Non-pigmented ciliary epithelial cell (primary cell): ENCODE measurements at regions not wholly inside any gene's neighbourhood (a gene's known extent, or its start where the extent isn't known, plus 50 kb on each side); places are given as distances from the start of the nearest gene placed in this dataset.

Source experiments
- DNase-seq: peaks from one replicate; pipeline ENCODE4 v3.0.0-alpha.2; 2010; ENCODE audit warnings: low read depth

GRCh38 chr11:28739489-28740280 is 631.5 kb downstream of the METTL15 start:
- no peak for DNase-seq

DNA sequence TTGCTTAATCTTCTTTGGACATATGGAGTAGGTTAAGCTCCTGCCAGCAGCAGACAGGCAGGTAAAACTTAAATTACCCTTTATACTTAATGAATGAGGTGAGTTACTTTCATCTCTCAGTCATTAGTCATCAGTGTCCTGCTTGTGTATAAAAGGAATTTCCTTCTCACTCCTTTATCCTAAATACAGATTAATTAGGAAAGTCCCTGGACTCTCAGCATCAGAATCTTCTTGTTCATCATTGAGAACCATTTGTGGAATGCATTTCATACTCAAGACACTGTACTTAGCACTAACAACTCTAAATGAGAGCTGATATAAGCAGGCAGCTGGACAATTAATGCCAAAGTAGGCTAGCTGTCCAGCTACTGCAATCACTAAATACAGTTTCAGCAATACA is 630.4 kb downstream of the METTL15 start:
- DNase-seq: no peak

DNA sequence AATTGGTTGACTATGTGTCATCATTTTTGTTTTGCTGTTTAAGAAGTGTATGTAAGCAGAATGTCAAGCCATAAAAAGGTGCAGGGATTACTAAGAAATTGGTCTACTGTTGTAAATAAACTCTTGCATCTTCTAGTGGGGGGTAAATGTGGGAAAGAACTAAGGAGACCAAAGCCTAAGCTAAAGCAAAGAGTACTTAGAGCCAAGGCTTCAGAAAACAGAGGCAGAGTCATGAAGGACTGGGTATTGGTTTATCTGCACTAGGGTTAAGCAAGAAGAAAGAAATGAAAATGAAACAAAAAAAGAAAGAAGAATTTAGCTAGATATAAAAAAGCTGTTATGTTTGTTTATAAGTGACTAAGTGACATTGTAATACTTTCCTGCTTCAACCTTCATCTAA is 628.1 kb downstream of the METTL15 start:
- no peak for DNase-seq

- DNase-seq: no peak
Measured at GRCh38 chr11:28735511-28735910, 627.3 kb downstream of the METTL15 start.

DNA sequence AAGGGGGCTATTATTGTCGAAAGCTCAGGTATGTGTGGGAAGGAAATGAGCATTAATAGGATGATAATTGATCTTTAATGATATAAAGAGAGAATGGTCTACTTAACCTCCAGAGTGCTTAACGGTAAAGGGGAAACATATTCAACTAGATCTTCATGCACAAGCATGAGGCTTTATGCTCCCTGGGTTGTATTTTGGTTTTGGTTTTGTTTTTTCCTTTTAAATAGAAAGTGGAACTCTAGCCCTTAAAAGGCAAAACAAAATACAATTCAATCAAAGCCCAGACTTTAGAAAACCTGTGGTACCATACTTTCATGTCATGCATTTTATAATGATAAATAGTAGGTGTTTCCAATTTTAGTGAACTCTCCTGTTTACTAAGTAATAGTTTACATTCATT is 622.7 kb downstream of the METTL15 start:
- DNase-seq: no peak

GRCh38 chr11:28730336-28730735 is 622.1 kb downstream of the METTL15 start:
- DNase-seq: no peak

- no peak for DNase-seq
Measured at GRCh38 chr11:28729339-28729738, 621.2 kb downstream of the METTL15 start.

DNA sequence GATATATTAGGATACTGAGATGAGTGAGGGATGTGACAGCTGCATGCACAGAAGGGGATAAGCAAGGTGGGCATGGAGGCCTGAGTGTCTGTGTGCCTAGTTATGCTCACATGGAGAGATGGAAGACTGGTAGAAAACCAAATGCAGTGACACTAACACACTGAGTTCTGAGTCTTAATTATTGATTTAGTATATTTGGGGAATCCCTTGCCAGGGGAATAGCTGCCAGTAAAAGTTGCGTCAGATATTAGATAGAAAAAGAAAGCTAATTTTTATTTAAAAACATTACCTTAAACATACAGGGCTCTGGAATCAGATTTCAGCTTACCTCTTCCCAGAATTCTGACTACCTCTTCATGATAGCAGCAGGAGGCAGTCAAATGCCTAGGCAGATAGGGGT is 620.5 kb downstream of the METTL15 start:
- DNase-seq: no peak

GRCh38 chr11:28727254-28727653 is 619.1 kb downstream of the METTL15 start:
- DNase-seq: no peak

- DNase-seq: no peak
Measured at GRCh38 chr11:28726432-28726831, 618.2 kb downstream of the METTL15 start.

DNA sequence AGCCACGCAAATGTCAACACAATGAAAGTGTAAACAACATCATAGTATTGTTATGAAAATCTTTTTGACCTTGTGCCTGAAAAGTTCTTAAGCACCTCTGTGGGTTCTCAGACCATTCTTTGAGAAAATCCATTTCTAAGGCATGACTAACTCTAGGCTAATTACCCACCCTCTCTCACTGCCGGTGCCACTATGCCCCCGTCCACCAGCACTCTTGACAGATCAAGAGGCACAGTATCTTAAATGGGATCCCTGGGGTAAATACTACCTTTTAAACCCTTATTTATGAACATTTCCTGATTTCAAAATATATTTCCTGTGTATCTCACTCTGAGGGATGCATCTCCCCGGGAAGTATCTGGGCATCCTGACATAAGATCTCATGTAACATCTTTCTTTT is 607.5 kb downstream of the METTL15 start:
- no peak for DNase-seq

DNA sequence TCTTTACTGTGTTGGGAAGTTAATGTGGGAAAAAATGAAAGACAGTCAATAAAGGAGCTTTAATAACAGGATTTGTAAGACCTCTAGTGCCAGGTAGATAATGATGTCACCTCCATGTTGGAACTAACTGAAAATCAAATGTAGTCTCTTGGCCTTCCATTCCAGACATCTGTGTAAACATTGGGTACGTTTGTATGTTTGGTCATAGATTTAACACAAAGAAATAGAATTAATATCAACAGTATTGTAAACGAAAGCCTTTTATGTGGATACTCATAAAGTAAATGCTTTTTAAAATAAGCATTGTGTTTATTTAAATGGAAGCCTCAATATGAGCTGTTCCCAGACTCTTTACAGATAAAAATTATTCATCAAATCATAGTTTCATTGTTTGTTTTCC is 605.7 kb downstream of the METTL15 start:
- DNase-seq: no peak

- no peak for DNase-seq
Measured at GRCh38 chr11:28708075-28708474, 599.9 kb downstream of the METTL15 start.

DNA sequence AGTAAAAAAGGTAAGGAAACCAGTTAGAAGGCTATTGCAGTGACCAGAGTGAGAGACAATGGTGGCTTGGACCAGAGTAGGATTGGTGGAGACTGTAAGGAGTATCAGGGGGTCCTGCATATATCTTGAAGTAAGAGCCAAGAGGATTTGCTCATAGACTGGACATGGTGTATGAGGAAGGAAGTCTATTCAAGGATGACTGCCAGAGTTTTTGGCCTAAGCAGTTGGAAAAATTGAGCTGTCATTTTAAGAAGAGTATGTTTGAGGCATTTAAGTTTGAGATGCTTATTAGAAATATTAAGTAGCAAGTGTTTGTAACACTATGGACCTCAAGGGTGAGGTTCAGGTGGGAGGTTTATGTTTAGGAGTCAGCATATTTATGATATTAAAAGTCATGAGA is 596.6 kb downstream of the METTL15 start:
- no peak for DNase-seq

GRCh38 chr11:28703371-28703770 is 595.2 kb downstream of the METTL15 start:
- no peak for DNase-seq

GRCh38 chr11:28702871-28703270 is 594.7 kb downstream of the METTL15 start:
- DNase-seq: no peak

DNA sequence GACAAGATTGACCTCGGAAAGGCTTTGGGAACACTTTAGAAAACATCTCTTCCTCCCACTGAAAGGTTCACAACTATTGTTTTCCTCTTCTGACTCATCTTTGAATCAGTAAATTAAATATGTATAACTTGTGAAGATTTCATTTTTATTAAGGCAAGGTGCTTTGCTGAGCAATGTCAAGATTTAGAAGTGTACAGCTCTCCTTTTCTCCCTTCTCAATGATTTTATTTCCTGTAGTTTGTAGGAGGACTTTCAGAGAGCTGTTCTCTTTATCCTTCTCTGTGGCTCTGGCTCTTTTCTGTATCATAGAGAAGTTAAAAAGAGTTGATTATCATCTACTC is 594.2 kb downstream of the METTL15 start:
- no peak for DNase-seq

GRCh38 chr11:28701760-28702449 is 593.7 kb downstream of the METTL15 start:
- no peak for DNase-seq

GRCh38 chr11:28699701-28700100 is 591.5 kb downstream of the METTL15 start:
- no peak for DNase-seq

GRCh38 chr11:28697920-28698827 is 590.0 kb downstream of the METTL15 start:
- no peak for DNase-seq

GRCh38 chr11:28696591-28696990 is 588.4 kb downstream of the METTL15 start:
- no peak for DNase-seq

DNA sequence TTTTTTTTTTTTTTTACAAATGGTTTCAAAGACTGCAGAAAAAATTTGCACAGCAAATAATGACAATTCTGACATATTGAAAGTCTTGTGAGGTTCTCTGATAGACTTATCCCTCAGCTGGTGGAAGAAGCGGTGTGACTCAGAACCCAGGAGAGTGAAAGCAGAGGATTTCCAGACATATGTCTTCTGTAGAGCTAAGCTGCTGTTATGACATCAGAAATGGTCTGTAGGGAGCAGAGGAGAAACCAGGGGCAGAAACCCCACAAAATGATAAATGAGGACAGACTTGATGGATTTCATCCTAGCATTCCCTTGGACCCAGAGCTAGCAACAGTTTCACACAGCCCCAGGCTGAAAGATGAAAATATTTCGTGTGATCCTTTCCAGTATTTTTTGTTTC is 582.6 kb downstream of the METTL15 start:
- DNase-seq: no peak
